Nephron (organoid): ENCODE measurements at regions not wholly inside any gene's neighbourhood (a gene's known extent, or its start where the extent isn't known, plus 50 kb on each side); places are given as distances from the start of the nearest gene placed in this dataset.

ENCODE experiments used
- H3K27ac Mint-ChIP-seq, 3 experiments: 2 replicates each; pipeline ENCODE4 v1.8.0; 2020; ENCODE audit warnings: mixed read lengths in 3 of 3, mild to moderate bottlenecking in 2 of 3, moderate library complexity in 1 of 3
- H3K27me3 Mint-ChIP-seq: 2 replicates; pipeline ENCODE4 v1.8.0; 2021; ENCODE audit warnings: low read depth, mild to moderate bottlenecking, moderate library complexity, mixed read lengths
- H3K36me3 Mint-ChIP-seq: 2 replicates; pipeline ENCODE4 v1.8.0; 2020; ENCODE audit warnings: low read depth, mixed read lengths
- H3K4me1 Mint-ChIP-seq: 2 replicates; pipeline ENCODE4 v1.8.0; 2020; ENCODE audit warnings: mixed read lengths
- H3K4me3 Mint-ChIP-seq, 3 experiments: 2 replicates each; pipeline ENCODE4 v1.8.0; 2020; ENCODE audit warnings: mild to moderate bottlenecking in 3 of 3, mixed read lengths in 3 of 3, moderate library complexity in 2 of 3
- H3K9me3 Mint-ChIP-seq: 2 replicates; pipeline ENCODE4 v1.8.0; 2020; ENCODE audit warnings: mixed read lengths
- CTCF ChIP-seq, 3 experiments: fragments of 200-600 bp; sonication (generic); IDR thresholded peaks; one replicate each; pipeline ENCODE4 v1.5.0; 2021; ENCODE audit warnings: antibody characterized with exemption in 3 of 3; ENCODE audit not compliant: unreplicated experiment in 3 of 3

GRCh38 chr6:105545947-105546731 is 143.3 kb upstream of the PREP start:
- H3K9me3 Mint-ChIP-seq: no peaks in the 10 kb centered on the region
- H3K4me3 Mint-ChIP-seq: no peak overlapping the region
- no peak overlapping the region for H3K27ac Mint-ChIP-seq
- peaks cover 7% of the 10 kb centered on the region for H3K27me3 Mint-ChIP-seq
- H3K36me3 Mint-ChIP-seq: no peaks in the 10 kb centered on the region
- TF ChIP-seq CTCF (IDR thresholded peaks at IDR 0.05; ENCODE audit: unreplicated experiment in 3 of 3): no peak
- H3K4me1 Mint-ChIP-seq: no peaks in the 10 kb centered on the region

GRCh38 chr6:105545228-105545920 is 142.5 kb upstream of the PREP start:
- Mint-ChIP-seq H3K36me3 (no peaks in the 10 kb centered on the region), H3K9me3 (no peaks in the 10 kb centered on the region), H3K4me1 (no peaks in the 10 kb centered on the region), H3K4me3 (no peak overlapping the region), H3K27ac (no peak overlapping the region), H3K27me3 (peaks cover 7% of the 10 kb centered on the region)
- TF ChIP-seq CTCF (IDR thresholded peaks at IDR 0.05; ENCODE audit: unreplicated experiment in 3 of 3): no peak

DNA sequence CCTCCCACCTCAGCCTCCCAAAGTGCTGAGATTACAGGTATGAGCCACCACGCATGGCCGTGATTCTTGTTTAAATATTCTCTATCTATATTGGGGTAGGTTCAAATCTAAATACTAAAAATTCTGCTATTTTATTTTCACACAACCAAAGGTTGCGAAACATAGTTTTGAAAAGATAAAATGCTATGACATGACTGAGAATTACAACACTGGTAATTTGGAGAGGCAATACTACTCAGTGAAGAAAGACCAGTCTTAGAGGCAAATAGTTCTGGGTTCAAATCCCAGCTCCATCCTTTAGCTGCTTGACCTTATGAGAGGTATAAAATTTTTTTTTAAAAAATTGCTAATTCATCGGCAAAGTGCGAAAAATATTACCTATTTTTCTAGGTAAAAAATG is 137.0 kb upstream of the PREP start:
- no peak for TF ChIP-seq CTCF (IDR thresholded peaks at IDR 0.05; ENCODE audit: unreplicated experiment in 3 of 3)
- Mint-ChIP-seq H3K9me3 (no peaks in the 10 kb centered on the region), H3K4me3 (no peak overlapping the region), H3K4me1 (no peaks in the 10 kb centered on the region), H3K27ac (no peak overlapping the region), H3K27me3 (peaks cover 7% of the 10 kb centered on the region), H3K36me3 (no peaks in the 10 kb centered on the region)

DNA sequence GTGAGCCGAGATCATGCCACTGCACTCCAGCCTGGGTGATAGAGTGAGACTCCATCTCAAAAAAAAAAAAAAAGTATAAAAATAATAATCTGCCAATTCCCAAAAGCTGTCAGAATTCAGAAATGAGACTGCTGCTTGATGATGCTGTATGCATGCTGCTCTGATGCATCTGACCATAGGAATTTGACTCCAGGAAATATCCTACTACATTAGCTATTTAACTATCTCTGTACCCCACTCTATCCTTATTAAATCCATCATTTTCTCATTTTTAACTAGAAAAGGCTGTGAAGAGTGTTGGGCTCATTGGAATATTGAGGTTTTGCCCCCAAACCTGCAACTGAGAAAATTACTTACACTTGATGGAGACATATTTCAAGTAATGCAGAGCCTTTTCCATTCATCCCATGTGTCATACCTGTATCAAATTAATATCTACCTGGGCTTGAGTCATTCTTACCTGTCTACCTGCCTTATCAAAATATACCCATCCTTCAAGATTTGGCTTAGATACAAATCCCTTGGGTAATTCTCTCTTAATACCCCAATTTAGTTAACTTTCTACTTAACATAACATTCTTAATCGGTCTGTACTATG is 135.2 kb upstream of the PREP start:
- no peak for TF ChIP-seq CTCF (IDR thresholded peaks at IDR 0.05; ENCODE audit: unreplicated experiment in 3 of 3)
- no peaks in the 10 kb centered on the region for H3K9me3 Mint-ChIP-seq
- no peaks in the 10 kb centered on the region for H3K36me3 Mint-ChIP-seq
- peaks cover 7% of the 10 kb centered on the region for H3K27me3 Mint-ChIP-seq
- H3K27ac Mint-ChIP-seq: no peak overlapping the region
- no peaks in the 10 kb centered on the region for H3K4me1 Mint-ChIP-seq
- no peak overlapping the region for H3K4me3 Mint-ChIP-seq

GRCh38 chr6:105536961-105537360 is 134.1 kb upstream of the PREP start:
- H3K27me3 Mint-ChIP-seq: peaks cover 7% of the 10 kb centered on the region
- no peaks in the 10 kb centered on the region for H3K36me3 Mint-ChIP-seq
- no peaks in the 10 kb centered on the region for H3K4me1 Mint-ChIP-seq
- no peak overlapping the region for H3K4me3 Mint-ChIP-seq
- TF ChIP-seq CTCF (IDR thresholded peaks at IDR 0.05; ENCODE audit: unreplicated experiment in 3 of 3): no peak
- no peak overlapping the region for H3K27ac Mint-ChIP-seq
- no peaks in the 10 kb centered on the region for H3K9me3 Mint-ChIP-seq
